Central memory CD8-positive, alpha-beta T cell (primary cell): ENCODE measurements at regions not wholly inside any gene's neighbourhood (a gene's known extent, or its start where the extent isn't known, plus 50 kb on each side); places are given as distances from the start of the nearest gene placed in this dataset.
"Not testable (repeated sequence)": the region's sequence is repeated elsewhere in the genome, so short reads cannot be mapped to it uniquely, and the experiment has no call there.

ENCODE experiments used
- ATAC-seq: fragments of 150-1000 bp; cut with Tn5 transposase; replicated peaks from 2 replicates; pipeline ENCODE4 v1.10.0; 2022; ENCODE audit warnings: mild to moderate bottlenecking, moderate FRiP score, moderate number of reproducible peaks; ENCODE audit not compliant: poor library complexity, severe bottlenecking; ENCODE audit errors: extremely low read depth
- DNase-seq, 2 donors: peaks; one replicate each; pipeline ENCODE4 v3.0.0; 2021; ENCODE audit warnings: low spot score in 2 of 2
- H3K27ac Mint-ChIP-seq: one replicate; pipeline ENCODE4 v1.8.0; 2022; ENCODE audit warnings: low read depth, mild to moderate bottlenecking, moderate library complexity, mixed read lengths
- H3K27me3 Mint-ChIP-seq: one replicate; pipeline ENCODE4 v1.8.0; 2022; ENCODE audit warnings: mixed read lengths
- H3K36me3 Mint-ChIP-seq: one replicate; pipeline ENCODE4 v1.8.0; 2022; ENCODE audit warnings: mild to moderate bottlenecking, moderate library complexity, mixed read lengths; ENCODE audit not compliant: insufficient read depth
- H3K4me1 Mint-ChIP-seq: one replicate; pipeline ENCODE4 v1.8.0; 2022; ENCODE audit warnings: mixed read lengths
- H3K4me3 Mint-ChIP-seq: one replicate; pipeline ENCODE4 v1.8.0; 2022; ENCODE audit warnings: mild to moderate bottlenecking, moderate library complexity, mixed read lengths
- H3K9me3 Mint-ChIP-seq: one replicate; pipeline ENCODE4 v1.8.0; 2022; ENCODE audit warnings: mixed read lengths

- ATAC-seq (no peak), DNase-seq (no peak)
- Mint-ChIP-seq H3K27me3 (no peaks in the 10 kb centered on the region), H3K4me1 (no peaks in the 10 kb centered on the region), H3K36me3 (no peaks in the 10 kb centered on the region), H3K27ac (no peak overlapping the region), H3K4me3 (no peak overlapping the region), H3K9me3 (peaks cover 5% of the 10 kb centered on the region)
These were observed 344.9 kb upstream of the PAPPA start for GRCh38 chr9:115808695-115809094.

- no peak for ATAC-seq
- DNase-seq: no peak
- Mint-ChIP-seq H3K36me3 (no peaks in the 10 kb centered on the region), H3K4me1 (no peaks in the 10 kb centered on the region), H3K9me3 (peaks cover 5% of the 10 kb centered on the region), H3K27me3 (no peaks in the 10 kb centered on the region), H3K4me3 (no peak overlapping the region), H3K27ac (no peak overlapping the region)
These were observed 343.4 kb upstream of the PAPPA start for GRCh38 chr9:115810166-115810565.

GRCh38 chr9:115814081-115814480, 339.5 kb upstream of the PAPPA start:
- H3K27ac Mint-ChIP-seq: no peak overlapping the region
- no peaks in the 10 kb centered on the region for H3K4me1 Mint-ChIP-seq
- peaks cover 5% of the 10 kb centered on the region for H3K9me3 Mint-ChIP-seq
- no peaks in the 10 kb centered on the region for H3K27me3 Mint-ChIP-seq
- DNase-seq (no peak), ATAC-seq (no peak)
- H3K36me3 Mint-ChIP-seq: peaks cover 1% of the 10 kb centered on the region
- H3K4me3 Mint-ChIP-seq: no peak overlapping the region

GRCh38 chr9:115815786-115816185, 337.8 kb upstream of the PAPPA start:
- Mint-ChIP-seq H3K4me3 (no peak overlapping the region), H3K27ac (no peak overlapping the region), H3K36me3 (peaks cover 1% of the 10 kb centered on the region), H3K9me3 (peaks cover 5% of the 10 kb centered on the region), H3K4me1 (no peaks in the 10 kb centered on the region), H3K27me3 (no peaks in the 10 kb centered on the region)
- ATAC-seq: no peak
- no peak for DNase-seq

GRCh38 chr9:115818651-115819050, 334.9 kb upstream of the PAPPA start:
- H3K9me3 Mint-ChIP-seq, H3K36me3 Mint-ChIP-seq, ATAC-seq, H3K27me3 Mint-ChIP-seq, H3K4me3 Mint-ChIP-seq, DNase-seq, H3K27ac Mint-ChIP-seq, H3K4me1 Mint-ChIP-seq: not testable (repeated sequence)

- no peaks in the 10 kb centered on the region for H3K36me3 Mint-ChIP-seq
- no peaks in the 10 kb centered on the region for H3K4me1 Mint-ChIP-seq
- no peak overlapping the region for H3K4me3 Mint-ChIP-seq
- ATAC-seq: no peak
- no peak for DNase-seq
- H3K27me3 Mint-ChIP-seq: no peaks in the 10 kb centered on the region
- H3K9me3 Mint-ChIP-seq: peaks cover 24% of the 10 kb centered on the region
- H3K27ac Mint-ChIP-seq: no peak overlapping the region
These were observed 321.6 kb upstream of the PAPPA start for GRCh38 chr9:115832031-115832430.

GRCh38 chr9:115837618-115838017, 316.0 kb upstream of the PAPPA start:
- Mint-ChIP-seq H3K27me3 (no peaks in the 10 kb centered on the region), H3K27ac (no peak overlapping the region), H3K9me3 (peaks cover 20% of the 10 kb centered on the region), H3K36me3 (peaks cover 2% of the 10 kb centered on the region), H3K4me1 (no peaks in the 10 kb centered on the region), H3K4me3 (no peak overlapping the region)
- DNase-seq (no peak), ATAC-seq (no peak)

- Mint-ChIP-seq H3K9me3 (peaks cover 14% of the 10 kb centered on the region), H3K27ac (no peak overlapping the region), H3K27me3 (no peaks in the 10 kb centered on the region), H3K4me3 (no peak overlapping the region), H3K4me1 (no peaks in the 10 kb centered on the region), H3K36me3 (peaks cover 2% of the 10 kb centered on the region)
- no peak for ATAC-seq
- no peak for DNase-seq
These were observed 315.2 kb upstream of the PAPPA start for GRCh38 chr9:115838417-115838816.

GRCh38 chr9:115844433-115844832, 309.2 kb upstream of the PAPPA start:
- H3K27me3 Mint-ChIP-seq, H3K36me3 Mint-ChIP-seq, H3K27ac Mint-ChIP-seq, ATAC-seq, DNase-seq, H3K4me3 Mint-ChIP-seq, H3K4me1 Mint-ChIP-seq: not testable (repeated sequence)
- peaks cover 19% of the 10 kb centered on the region for H3K9me3 Mint-ChIP-seq

GRCh38 chr9:115845648-115846312, 307.8 kb upstream of the PAPPA start:
- no peak for DNase-seq
- Mint-ChIP-seq H3K27ac (no peak overlapping the region), H3K9me3 (peaks cover 14% of the 10 kb centered on the region)

GRCh38 chr9:115847216-115847615, 306.4 kb upstream of the PAPPA start:
- peaks cover 11% of the 10 kb centered on the region for H3K9me3 Mint-ChIP-seq
- H3K27me3 Mint-ChIP-seq: no peaks in the 10 kb centered on the region
- no peak for ATAC-seq
- H3K36me3 Mint-ChIP-seq: no peaks in the 10 kb centered on the region
- DNase-seq: no peak
- no peak overlapping the region for H3K27ac Mint-ChIP-seq
- H3K4me1 Mint-ChIP-seq: no peaks in the 10 kb centered on the region
- no peak overlapping the region for H3K4me3 Mint-ChIP-seq

More at GRCh38 chr9:115845648-115846312, 307.8 kb upstream of the PAPPA start:
- Mint-ChIP-seq H3K36me3 (no peaks in the 10 kb centered on the region), H3K4me3 (no peak overlapping the region), H3K4me1 (no peaks in the 10 kb centered on the region), H3K27me3 (no peaks in the 10 kb centered on the region)
- no peak for ATAC-seq

GRCh38 chr9:115849679-115850412, 303.7 kb upstream of the PAPPA start:
- no peaks in the 10 kb centered on the region for H3K4me1 Mint-ChIP-seq
- ATAC-seq (no peak), DNase-seq (no peak)
- H3K27me3 Mint-ChIP-seq: no peaks in the 10 kb centered on the region
- H3K4me3 Mint-ChIP-seq: no peak overlapping the region
- H3K9me3 Mint-ChIP-seq: peaks cover 11% of the 10 kb centered on the region
- H3K27ac Mint-ChIP-seq: no peak overlapping the region
- no peaks in the 10 kb centered on the region for H3K36me3 Mint-ChIP-seq

GRCh38 chr9:115850548-115851304, 302.9 kb upstream of the PAPPA start:
- Mint-ChIP-seq H3K36me3 (no peaks in the 10 kb centered on the region), H3K27me3 (no peaks in the 10 kb centered on the region), H3K27ac (no peak overlapping the region), H3K9me3 (peaks cover 11% of the 10 kb centered on the region), H3K4me1 (no peaks in the 10 kb centered on the region), H3K4me3 (no peak overlapping the region)
- DNase-seq (no peak), ATAC-seq (no peak)
